IPS-11a (cell line): ENCODE measurements at regions not wholly inside any gene's neighbourhood (a gene's known extent, or its start where the extent isn't known, plus 50 kb on each side); places are given as distances from the start of the nearest gene placed in this dataset.
"Not testable (repeated sequence)": the region's sequence is repeated elsewhere in the genome, so short reads cannot be mapped to it uniquely, and the experiment has no call there.

Source experiments
- H3K4me3 ChIP-seq: one replicate; pipeline ENCODE4 v1.5.1; 2013; ENCODE audit warnings: low read depth, low read length, control low read depth

DNA sequence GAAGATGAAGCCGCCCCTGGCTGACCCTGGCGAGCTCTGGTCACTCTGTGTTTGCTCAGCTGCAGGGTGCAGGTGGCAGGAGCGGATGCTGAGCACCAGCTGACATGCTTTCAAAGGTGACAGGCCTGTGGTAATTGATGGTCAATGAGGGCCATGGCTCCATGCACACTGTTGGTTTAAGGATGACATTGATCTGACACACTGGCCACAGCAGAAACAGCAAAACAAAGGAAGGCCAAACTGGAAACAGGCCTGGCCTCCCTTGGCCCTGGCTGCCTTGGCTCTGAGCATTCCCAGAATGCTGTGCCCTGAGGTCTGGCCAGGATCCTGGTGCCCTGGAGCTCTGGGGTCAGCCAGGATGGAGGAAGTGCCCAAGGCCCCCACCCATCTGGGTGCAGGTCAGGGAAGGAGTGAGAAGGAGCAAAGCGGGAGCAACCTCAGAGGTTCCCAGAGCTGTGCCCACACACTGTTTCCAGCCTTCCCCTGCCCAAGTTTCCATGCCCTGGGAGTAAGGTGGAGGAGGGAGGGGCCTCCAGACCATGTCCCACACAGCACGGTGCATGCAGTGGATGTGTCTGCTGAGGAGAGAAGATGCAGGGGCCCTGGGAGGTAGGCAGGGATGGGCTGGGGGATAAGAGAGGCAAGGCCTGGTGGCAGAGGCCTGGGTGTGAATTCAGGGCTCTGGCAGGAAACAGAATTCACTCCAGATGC is 302.2 kb downstream of the RPS24 start:
- H3K4me3 ChIP-seq = no peak overlapping the region

DNA sequence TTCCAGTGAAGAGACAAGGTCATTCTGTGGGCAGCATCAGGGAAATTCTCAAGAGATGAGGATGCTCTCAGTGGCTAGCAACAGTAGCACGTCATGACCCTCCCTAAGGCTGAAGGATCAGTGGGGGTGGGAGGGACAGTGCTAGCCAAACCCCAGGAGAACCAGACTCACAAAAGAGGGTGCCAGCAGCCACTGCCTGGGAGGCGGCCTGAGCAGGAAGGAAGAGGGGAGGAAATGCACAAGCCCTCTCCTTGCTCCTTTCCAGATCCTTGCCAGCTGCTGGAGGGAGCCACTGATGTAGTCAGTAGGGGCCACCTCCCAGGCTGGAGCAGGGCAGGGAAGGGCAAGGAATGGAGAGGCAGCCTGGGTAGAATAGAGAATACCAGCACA is 302.7 kb downstream of the RPS24 start:
- H3K4me3 ChIP-seq = no peak overlapping the region

DNA sequence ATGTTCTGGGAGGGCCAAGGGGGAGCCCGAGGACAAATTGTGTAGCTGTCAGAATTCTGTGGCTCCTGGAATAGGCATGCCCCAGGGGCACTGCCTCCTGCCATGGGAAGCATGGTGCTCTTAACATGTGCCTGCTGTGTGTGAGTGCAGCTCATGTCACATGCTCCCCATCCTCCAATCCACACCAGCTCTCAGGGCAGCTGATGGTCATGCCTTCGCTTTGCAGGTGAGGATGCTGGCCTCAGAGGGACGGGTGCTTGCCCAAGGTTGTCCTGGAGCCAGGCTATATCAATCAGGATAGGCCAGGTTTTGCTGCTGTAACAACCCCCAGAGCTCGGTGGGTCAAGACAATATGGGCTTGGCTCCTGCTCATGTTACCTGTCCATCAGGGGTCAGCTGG is 303.4 kb downstream of the RPS24 start:
- no peak overlapping the region for H3K4me3 ChIP-seq

DNA sequence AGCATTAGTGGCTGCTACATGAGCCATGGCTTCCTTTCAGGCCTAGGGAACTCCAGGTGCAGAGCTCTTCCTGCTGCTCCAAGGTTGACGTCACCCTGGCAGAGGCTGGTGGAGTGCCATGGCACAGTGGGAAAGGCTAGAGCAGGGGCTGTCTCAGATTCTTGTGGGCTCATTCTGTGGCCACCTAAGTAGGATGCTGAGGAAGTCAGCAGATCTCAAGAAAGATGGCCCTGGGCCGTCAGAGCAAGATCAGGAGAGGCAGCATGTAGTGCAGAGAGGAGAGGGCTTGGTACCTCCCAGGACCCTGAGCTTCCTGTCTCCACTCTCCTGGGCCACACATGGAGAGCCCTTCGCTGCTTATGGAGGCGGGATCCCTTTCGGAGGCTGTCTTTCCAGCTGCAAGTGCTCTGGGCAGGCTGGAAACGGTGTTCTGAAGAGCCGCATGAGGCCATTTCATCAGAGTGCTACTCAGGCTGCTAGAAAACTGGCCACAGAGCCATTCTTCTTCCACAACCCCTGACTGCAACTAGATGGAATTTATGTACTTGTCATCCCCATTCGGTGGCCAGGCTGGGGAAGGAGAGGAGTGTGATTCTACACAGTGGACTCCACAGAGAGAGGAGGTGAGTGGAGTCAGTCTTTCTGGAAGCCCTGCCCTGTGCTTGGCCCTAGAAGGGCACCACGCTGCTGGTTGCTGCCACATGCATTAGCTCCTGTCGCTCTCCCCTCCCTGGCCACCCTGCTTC is 304.2 kb downstream of the RPS24 start:
- H3K4me3 ChIP-seq = no peak overlapping the region

DNA sequence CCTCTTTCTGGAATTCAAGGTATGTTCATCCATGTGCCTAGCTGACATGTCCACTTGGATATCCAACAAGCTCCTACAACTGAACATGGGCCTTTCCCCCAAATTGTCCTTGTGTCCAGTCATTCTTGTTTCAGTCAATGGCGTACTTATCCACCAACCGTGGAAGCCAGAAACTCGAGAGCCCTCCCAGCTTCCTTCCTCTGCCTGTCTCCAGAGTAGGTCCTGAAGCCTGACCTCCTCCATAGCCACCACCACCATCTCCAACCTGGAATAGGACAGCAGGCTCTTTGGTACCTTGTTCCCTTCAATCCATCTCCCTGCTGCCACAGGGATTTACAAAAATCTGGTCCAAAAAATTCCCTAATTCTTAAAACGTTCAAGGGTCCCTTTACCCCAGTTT is 305.1 kb downstream of the RPS24 start:
- H3K4me3 ChIP-seq = no peak overlapping the region

DNA sequence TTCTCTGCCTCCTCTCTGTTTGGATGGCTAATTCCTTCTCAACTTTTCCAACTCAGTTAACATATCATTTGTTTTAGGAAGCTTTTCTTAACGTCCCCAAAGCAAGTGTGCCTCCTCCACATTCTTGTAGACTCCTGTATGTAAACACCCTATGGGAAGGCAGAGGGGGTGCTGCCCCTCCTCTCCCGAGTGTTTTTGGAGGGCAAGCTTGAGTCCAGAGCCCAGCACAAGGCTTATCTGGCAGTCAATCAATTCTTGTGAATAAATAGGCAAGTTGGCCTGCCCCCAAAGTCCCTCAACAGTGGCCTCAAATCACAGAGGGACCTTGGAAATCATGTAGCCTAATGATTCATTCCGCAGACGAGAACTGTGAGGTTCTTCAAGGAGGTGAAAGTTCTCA is 305.6 kb downstream of the RPS24 start:
- H3K4me3 ChIP-seq = no peak overlapping the region

DNA sequence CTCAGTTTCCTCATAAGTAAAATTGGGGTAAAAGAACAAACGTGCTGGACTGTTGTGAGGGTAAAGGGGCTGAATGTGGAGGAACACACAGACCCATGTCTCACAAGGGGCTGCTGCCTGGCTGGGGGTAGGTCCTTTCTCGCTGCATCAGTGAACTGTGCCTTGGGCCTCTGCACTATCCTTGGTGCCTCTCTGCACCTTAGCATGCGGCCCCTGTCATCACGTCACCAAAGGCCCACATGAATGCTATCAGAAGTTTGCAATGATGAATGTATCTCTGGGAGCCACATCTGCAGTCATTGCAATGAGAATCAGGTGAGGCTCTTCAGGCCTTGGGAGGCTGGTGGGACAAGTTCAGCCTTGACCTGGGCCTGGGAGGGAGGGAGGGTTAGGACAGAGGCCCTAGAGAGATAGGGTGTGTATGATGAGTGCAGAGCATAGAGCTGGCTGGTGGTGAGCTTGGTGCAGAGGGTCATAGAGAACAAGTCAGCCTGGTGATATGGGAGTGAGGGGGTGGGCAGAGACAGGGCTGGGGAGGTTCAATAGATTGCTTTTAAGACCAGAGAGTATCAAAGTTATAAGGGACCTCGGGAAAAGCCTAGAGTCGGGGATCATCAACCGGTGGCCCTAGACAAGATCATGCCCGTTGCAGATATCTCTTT is 308.4 kb downstream of the RPS24 start:
- no peak overlapping the region for H3K4me3 ChIP-seq

DNA sequence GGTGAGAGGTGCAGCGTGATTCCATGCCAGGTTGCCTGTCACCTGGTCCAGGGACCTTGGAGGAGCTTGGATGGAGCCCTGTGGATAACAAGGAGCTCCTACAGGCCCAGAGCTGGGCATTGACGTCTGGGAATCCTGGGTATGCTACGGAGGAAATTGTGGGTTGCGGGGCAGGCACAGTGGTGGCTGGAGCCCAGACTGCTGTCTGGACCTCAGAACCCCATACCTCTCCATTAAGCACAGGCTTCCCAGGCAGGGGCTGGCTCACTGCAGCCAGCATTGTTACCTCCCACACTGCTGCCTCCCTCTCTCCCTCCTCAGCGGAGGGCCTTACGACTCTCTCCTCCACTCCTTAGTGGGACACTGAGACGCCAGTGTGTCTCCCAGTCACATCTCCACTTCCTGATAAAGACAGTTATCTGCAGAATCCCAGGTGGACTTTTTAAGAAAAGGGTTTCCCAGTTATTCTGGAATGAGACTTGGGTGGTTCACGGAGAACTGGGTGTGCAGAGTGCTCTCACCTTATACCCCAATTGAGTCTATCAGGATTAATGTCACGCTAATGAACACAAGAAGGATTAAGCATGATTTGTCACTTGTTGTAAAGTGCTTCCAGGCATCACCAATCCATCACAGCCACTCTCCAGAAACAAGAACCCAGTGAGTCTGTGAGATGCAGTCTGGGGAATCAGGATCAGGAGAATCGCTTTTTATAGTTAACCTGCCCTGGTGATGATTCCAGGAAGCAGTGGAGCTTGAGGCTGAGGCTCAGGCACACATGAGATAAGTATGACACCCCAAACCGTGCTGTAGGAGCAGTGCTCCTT is 309.4 kb downstream of the RPS24 start:
- no peak overlapping the region for H3K4me3 ChIP-seq

DNA sequence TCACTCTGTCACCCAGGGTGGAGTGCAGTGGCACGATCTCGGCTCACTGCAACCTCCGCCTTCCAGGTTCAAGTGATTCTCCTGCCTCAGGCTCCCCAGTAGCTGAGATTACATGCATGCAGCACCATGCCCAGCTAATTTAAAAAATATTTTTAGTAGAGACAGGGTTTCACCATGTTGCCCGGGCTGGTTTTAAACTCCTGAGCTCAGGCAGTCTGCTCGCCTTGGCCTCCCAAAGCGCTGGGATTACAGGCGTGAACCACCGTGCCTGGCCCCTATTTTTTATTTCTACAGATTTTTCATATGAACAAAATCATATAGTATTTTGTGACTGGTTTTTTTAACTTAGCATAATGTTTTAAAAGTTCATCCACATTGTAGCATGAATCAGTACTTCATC is 310.6 kb downstream of the RPS24 start:
- not testable (repeated sequence) for H3K4me3 ChIP-seq

DNA sequence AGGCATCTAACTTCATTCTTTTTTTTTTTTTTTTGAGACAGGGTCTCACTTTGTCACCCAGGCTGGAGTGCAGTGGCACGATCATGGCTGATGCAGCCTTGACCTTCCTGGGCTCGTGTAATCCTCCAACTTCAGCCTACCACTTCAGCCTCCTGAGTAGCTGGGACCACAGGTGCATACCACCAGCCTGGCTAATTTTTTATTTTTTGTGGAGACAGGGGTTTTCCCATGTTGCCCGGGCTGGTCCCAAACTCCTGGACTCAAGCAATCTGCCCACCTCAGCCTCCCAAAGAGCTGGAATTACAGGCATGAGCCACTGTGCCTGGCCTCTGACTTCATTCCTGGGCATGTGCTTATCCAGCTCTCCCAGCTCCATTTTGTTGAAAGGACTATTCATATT is 311.9 kb downstream of the RPS24 start:
- not testable (repeated sequence) for H3K4me3 ChIP-seq

DNA sequence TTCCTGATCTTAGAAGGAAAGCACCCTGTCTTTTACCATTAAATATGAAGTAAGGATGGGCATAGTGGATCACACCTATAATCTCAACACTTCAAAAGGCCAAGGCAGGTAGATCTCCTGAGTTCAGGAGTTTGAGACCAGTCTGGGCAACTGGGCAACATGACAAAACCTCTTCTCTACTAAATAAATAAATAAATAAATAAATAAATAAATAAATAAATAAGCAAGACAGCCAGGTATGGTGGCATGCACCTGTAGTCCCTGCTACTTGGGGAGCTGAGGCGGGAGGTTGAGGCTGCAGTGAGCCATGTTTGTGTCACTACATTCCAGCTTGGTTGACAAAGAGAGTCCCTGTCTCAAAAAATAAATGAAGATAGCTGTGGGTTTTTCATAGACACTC is 313.1 kb downstream of the RPS24 start:
- no peak overlapping the region for H3K4me3 ChIP-seq

DNA sequence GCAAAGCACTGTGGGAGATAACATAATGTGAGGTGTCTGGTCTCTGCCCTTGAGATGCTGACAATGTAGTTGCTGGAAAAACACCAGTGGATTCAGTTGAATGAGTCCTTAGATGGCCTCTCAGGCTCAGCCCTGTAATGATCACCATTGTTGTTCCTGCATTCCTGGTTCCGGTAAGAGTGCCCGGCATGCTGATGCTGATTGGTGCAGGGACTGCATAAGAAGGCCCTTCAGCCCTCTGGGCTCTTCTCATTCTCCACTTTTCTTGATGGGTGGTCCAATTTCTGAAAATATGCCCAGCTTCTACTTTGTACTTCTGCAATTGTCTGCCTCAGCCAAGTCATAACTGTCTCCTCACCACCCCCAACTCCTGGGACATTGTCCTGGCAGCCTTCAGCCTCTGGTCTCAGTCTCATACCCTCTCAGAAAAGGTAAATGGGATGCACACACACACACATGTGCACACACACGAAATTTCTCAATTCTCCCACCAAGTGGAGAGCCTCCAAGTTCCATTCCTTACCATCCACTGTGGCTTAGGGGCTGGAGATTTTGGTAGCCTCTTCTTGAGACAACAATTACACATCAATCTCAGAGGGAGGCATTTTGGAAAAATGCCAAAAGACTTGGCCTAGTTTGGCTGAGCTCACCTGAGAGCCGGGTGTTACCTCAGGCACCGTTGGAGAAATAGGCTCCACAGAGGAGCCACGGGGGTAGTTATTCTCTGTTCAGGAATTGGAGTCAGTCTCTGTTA is 314.9 kb downstream of the RPS24 start:
- no peak overlapping the region for H3K4me3 ChIP-seq

DNA sequence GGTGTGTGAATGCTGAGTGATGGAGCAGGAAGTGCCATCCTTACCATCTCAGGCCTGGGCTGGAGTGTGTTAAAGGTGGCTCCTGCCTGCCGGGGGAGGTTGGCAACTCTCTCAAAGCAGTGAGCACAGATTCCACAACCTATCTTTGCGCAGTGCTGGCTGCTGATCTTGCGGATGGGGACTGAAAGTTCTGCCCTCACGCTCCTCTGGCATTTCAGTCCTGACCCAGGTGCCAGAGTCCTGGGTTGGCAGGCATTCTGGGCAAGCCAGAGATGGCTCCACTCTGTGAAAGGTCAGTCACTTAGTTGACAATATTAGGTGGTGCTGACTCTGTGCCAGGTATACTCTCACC is 315.5 kb downstream of the RPS24 start:
- H3K4me3 ChIP-seq = no peak overlapping the region

DNA sequence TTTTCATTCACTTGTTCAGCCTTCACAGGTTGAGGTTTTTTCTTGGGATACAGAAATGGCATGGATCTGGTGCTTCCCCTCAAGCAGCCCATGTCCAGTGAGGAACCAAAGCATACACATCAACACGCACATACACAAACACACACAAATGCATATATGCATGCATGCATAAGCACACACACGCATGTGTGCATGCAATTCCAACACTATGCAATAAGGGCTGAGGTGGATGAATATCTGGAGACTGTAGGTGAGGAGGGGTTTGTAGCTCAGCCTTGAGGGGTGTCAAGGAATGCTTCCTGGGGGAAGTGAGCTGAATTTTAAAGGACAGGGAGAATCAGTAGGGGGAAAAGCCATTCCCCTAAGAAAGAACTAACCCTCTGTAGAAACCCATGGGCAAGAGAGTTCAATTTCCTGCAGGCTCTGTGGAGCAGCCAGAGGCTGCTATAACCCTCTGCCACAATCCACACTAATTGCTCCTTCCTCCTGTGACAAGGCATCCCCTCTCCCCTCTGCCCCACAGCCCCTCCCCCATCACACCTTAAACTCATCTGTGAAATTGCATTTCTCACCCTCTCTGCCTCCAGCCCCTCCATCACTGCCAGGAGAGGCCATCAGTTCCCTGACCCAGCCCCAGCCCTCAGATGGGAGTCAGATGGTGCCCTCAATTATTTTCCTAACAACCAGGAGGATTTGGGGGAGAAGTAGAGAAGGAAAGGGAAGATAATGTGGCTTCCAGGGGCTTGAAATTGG is 316.4 kb downstream of the RPS24 start:
- H3K4me3 ChIP-seq = no peak overlapping the region

DNA sequence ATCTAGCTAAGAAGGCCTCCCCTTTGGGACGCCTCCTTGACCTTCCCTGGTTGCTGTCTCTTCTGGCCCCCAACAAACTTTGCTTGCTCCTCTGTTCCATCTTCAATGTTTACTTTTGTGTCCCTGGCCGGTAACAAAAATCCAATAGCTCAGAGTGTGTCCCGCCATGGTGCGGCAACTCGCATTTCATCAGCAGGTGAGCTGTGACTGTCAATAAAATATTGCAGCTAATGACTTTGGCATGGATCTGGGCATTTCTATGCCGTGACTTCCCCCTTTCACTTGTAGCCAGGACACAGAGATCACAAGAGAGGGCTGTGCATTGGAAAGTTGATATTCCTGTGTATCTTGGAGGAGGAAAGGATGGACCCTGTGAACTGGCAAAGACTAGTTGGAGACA is 317.6 kb downstream of the RPS24 start:
- no peak overlapping the region for H3K4me3 ChIP-seq

DNA sequence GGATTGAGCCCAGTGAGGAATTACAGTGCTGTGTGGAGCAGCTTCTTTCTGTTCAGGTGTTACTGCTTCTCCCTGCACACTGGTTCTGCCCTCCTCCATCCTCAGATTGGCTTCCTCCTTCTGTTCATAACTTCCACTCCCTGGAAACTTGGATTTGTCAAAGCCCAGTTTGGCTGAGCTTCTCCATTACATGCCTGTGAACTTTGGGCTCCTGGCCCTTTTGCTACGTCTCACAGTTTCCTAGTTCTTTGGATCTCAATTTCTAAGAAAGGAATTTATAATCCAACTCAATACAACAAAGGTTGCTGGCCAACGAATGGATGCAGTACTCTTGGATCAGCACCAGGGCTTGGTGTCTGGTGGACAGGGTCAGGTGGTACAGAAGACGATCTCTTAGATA is 318.1 kb downstream of the RPS24 start:
- H3K4me3 ChIP-seq = no peak overlapping the region

DNA sequence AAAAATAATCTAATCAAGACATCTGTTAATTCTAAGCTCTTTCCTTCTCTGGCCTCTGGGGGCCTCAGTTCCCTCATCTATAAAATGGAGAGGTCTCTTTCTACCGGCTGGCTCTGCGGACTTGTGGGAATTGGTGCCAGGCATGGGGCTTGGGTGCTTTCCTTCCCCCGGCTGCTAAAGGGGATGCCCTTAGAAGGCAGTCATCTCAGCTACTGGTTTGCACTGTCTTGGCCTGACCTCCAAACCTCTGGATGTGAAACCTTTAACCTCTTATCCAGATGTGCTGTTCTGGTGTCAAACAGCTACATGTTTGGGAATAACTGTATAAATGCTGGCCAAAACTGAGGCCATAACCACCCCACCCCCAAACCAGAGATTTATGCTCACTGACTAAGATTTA is 320.0 kb downstream of the RPS24 start:
- H3K4me3 ChIP-seq = no peak overlapping the region

DNA sequence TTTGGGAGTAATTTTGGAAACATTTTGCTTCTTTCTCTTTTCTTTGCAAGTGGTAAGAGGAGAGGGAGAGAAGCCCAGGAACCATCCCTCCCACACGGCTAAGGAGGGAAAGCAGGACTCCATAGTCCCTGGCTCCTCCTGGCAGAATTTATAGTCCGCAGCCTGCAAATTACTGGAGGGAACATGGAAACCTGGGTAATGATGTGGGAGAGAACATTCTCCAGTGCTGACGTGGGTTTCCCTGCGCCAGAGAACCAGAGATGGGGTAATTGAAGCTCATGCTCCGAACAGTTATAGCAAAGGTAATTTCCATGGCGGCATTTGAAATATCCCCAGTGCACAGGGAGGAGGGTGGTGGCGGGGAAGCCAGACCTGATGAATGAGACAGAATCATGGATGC is 320.4 kb downstream of the RPS24 start:
- no peak overlapping the region for H3K4me3 ChIP-seq

DNA sequence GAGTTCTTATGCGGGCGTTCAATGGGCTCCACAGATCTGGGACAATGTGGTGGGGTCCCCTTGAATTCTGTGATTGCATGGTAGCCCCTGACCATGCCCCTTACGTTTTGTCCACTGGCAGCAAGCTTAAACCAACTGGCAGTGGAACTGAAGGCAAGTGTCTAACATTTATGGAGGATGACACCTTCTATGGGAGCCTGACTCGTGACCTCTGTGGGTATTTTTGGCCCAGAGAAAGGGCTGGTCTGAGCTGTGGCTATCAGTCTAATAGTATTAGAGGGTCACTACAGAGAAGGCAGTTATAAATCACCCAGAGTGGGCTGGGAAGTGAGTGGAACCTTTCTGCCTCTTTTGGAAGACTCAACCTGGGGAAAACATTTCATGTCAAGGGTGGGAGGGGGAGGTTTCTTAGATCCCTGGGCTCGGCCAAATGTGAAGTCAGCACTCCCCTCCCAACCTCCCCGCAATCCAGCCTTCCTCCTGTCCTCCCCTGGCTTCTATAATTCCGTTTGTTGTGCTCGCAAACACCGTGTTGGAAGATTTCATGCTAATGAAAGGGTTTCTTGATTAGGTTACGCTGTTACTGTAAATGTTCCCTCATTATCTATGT is 322.7 kb downstream of the RPS24 start:
- no peak overlapping the region for H3K4me3 ChIP-seq
